CD4-positive, alpha-beta memory T cell (primary cell): ENCODE measurements at regions not wholly inside any gene's neighbourhood (a gene's known extent, or its start where the extent isn't known, plus 50 kb on each side); places are given as distances from the start of the nearest gene placed in this dataset.

Source experiments
- CTCF ChIA-PET: fragments of 350-600 bp; sonication (Branson Sonifier 250); formaldehyde crosslinking; loops from one replicate; lab custom pipeline; 2021; ENCODE audit warnings: inconsistent platforms; ENCODE audit not compliant: partially characterized antibody; lab: Charles Lee
- POLR2A ChIA-PET: fragments of 350-600 bp; sonication (Branson Sonifier 250); formaldehyde crosslinking; loops from one replicate; lab custom pipeline; 2021; ENCODE audit not compliant: partially characterized antibody; lab: Charles Lee
- DNase-seq, 5 donors: peaks; one replicate each; pipeline versions ENCODE4 v3.0.0 to v3.0.0-alpha.2; 2020 to 2022; ENCODE audit warnings: mixed read lengths in 1 of 5
- H3K27ac ChIP-seq: one replicate; pipeline ENCODE4 v1.7.0; 2013; ENCODE audit warnings: low read depth, low read length
- H3K27me3 ChIP-seq: 2 replicates; pipeline ENCODE4 v1.7.0; 2013; ENCODE audit warnings: mild to moderate bottlenecking, low read length, moderate library complexity; ENCODE audit not compliant: insufficient read depth
- H3K36me3 ChIP-seq: 2 replicates; pipeline ENCODE4 v1.7.0; 2013; ENCODE audit warnings: mild to moderate bottlenecking, low read length, moderate library complexity; ENCODE audit not compliant: insufficient read depth
- H3K4me1 ChIP-seq: 2 replicates; pipeline ENCODE4 v1.7.0; 2013; ENCODE audit warnings: mild to moderate bottlenecking, low read length, moderate library complexity; ENCODE audit not compliant: insufficient read depth
- H3K4me3 ChIP-seq, 2 donors: one replicate each; pipeline ENCODE4 v1.7.0; 2013; ENCODE audit warnings: low read length in 2 of 2, mild to moderate bottlenecking in 1 of 2
- H3K9me3 ChIP-seq, 2 donors: one replicate each; pipeline ENCODE4 v1.7.0; 2013; ENCODE audit warnings: low read length in 2 of 2, control low read depth in 1 of 2; ENCODE audit not compliant: control insufficient read depth in 1 of 2
- H3K27ac Mint-ChIP-seq, 7 donors: one replicate each; pipeline ENCODE4 v1.8.0; 2020 to 2021; ENCODE audit warnings: mixed read lengths in 7 of 7, mild to moderate bottlenecking in 6 of 7, inconsistent platforms in 3 of 7, moderate library complexity in 3 of 7
- H3K27me3 Mint-ChIP-seq, 2 donors: one replicate each; pipeline ENCODE4 v1.8.0; 2020 to 2021; ENCODE audit warnings: mixed read lengths in 2 of 2
- H3K36me3 Mint-ChIP-seq, 2 donors: one replicate each; pipeline ENCODE4 v1.8.0; 2020 to 2021; ENCODE audit warnings: mixed read lengths in 2 of 2, inconsistent platforms in 1 of 2, mild to moderate bottlenecking in 1 of 2
- H3K4me1 Mint-ChIP-seq, 4 donors: one replicate each; pipeline ENCODE4 v1.8.0; 2020 to 2021; ENCODE audit warnings: mixed read lengths in 4 of 4, mild to moderate bottlenecking in 1 of 4
- H3K4me3 Mint-ChIP-seq, 8 donors: one replicate each; pipeline ENCODE4 v1.8.0; 2020 to 2021; ENCODE audit warnings: mixed read lengths in 8 of 8, mild to moderate bottlenecking in 7 of 8, moderate library complexity in 6 of 8, inconsistent platforms in 3 of 8
- H3K9me3 Mint-ChIP-seq, 8 donors: one replicate each; pipeline ENCODE4 v1.8.0; 2020 to 2021; ENCODE audit warnings: mixed read lengths in 8 of 8, mild to moderate bottlenecking in 5 of 8, inconsistent platforms in 3 of 8, moderate library complexity in 1 of 8
- intact Hi-C: fragments of 100-400 bp; cut with micrococcal nuclease; formaldehyde crosslinking; loops from one replicate; pipeline ENCODE4 v1.15.1; 2023

DNA sequence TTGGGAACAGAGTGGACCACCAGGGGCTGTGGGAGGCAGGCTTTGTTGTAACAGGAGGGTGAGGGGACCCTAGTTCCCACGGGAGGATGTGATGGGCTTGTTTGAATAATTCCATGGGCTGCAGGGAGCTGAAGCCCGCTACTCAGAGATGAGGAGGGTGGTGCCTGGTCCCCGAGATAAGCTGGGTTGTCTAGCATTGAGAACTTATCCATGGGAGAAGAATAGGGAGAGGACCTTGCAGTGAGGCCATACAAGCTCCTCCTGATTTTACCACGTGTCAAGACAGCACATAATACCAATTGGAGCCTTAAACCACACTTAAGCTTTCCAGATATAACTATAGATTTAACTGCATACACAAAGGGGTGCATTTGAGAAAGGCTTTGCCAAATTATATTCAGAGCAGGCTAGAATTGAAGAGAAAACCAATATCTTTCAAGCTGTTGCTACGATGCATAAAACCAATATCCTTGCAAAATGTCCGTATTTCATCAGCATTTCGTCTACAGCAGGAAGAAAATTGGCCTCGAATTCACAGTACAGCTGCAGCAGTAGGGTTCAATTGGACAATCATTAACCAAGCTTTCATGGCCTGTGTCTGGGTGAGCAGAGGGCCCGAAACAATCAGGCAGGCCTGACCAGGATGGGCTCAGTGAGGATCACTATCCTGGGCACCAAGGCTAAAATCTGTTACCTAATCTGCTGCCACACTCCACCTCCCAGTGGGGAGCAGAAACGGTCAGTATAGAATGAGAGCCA, 500.7 kb downstream of the OCA2 start:
- DNase-seq: no peak
- peaks cover 2 to 11% (median 7%) of the 10 kb centered on the region in 8 donors for H3K9me3 Mint-ChIP-seq
- H3K9me3 ChIP-seq: no peaks in the 10 kb centered on the region
- H3K36me3 ChIP-seq: no peaks in the 10 kb centered on the region
- H3K4me1 ChIP-seq: no peaks in the 10 kb centered on the region
- intact Hi-C loops: no loop called here
- CTCF ChIA-PET: no interaction called here
- H3K4me1 Mint-ChIP-seq: no peaks in the 10 kb centered on the region
- H3K27me3 ChIP-seq: no peaks in the 10 kb centered on the region
- POLR2A ChIA-PET: no interaction called here
- no peak overlapping the region for H3K27ac ChIP-seq
- no peak overlapping the region for H3K4me3 Mint-ChIP-seq
- H3K4me3 ChIP-seq: no peak overlapping the region
- H3K27me3 Mint-ChIP-seq: no peaks in the 10 kb centered on the region
- no peak overlapping the region for H3K27ac Mint-ChIP-seq
- no peaks in the 10 kb centered on the region for H3K36me3 Mint-ChIP-seq

- H3K4me1 Mint-ChIP-seq: no peaks in the 10 kb centered on the region
- POLR2A ChIA-PET: no interaction called here
These were observed 503.9 kb downstream of the OCA2 start for GRCh38 chr15:27595211-27595610.

GRCh38 chr15:27592036-27592760, 506.9 kb downstream of the OCA2 start:
- H3K36me3 ChIP-seq: no peaks in the 10 kb centered on the region
- no peaks in the 10 kb centered on the region for H3K36me3 Mint-ChIP-seq
- H3K27ac Mint-ChIP-seq: no peak overlapping the region
- intact Hi-C loops: no loop called here
- H3K9me3 Mint-ChIP-seq: peaks cover 4 to 14% (median 9%) of the 10 kb centered on the region in 8 donors
- no peaks in the 10 kb centered on the region for H3K4me1 ChIP-seq
- no peaks in the 10 kb centered on the region for H3K27me3 Mint-ChIP-seq
- ChIA-PET POLR2A (no interaction called here), CTCF (no interaction called here)
- H3K4me3 ChIP-seq: no peak overlapping the region
- H3K27me3 ChIP-seq: no peaks in the 10 kb centered on the region
- H3K27ac ChIP-seq: no peak overlapping the region
- DNase-seq: no peak
- peaks cover 0 to 2% (median 0%) of the 10 kb centered on the region in 4 donors for H3K4me1 Mint-ChIP-seq
- H3K4me3 Mint-ChIP-seq: no peak overlapping the region
- no peaks in the 10 kb centered on the region for H3K9me3 ChIP-seq

More at GRCh38 chr15:27595211-27595610, 503.9 kb downstream of the OCA2 start:
- H3K9me3 ChIP-seq: no peaks in the 10 kb centered on the region
- no peaks in the 10 kb centered on the region for H3K27me3 ChIP-seq
- no peak overlapping the region for H3K4me3 ChIP-seq
- intact Hi-C loops: no loop called here
- CTCF ChIA-PET: no interaction called here
- H3K27ac ChIP-seq: no peak overlapping the region
- no peak for DNase-seq
- H3K36me3 Mint-ChIP-seq: no peaks in the 10 kb centered on the region
- H3K36me3 ChIP-seq: no peaks in the 10 kb centered on the region
- no peak overlapping the region for H3K4me3 Mint-ChIP-seq
- no peaks in the 10 kb centered on the region for H3K4me1 ChIP-seq
- H3K9me3 Mint-ChIP-seq: peaks cover 0 to 16% (median 10%) of the 10 kb centered on the region in 8 donors
- H3K27ac Mint-ChIP-seq: no peak overlapping the region
- H3K27me3 Mint-ChIP-seq: no peaks in the 10 kb centered on the region
